HEK293T (cell line): ENCODE measurements at regions not wholly inside any gene's neighbourhood (a gene's known extent, or its start where the extent isn't known, plus 50 kb on each side); places are given as distances from the start of the nearest gene placed in this dataset.

ENCODE experiments used
- CTCF ChIA-PET: fragments of 350-600 bp; formaldehyde crosslinking; extraction: SDS; loops from one replicate; lab custom pipeline; 2021; ENCODE audit warnings: antibody characterized with exemption, inconsistent platforms; lab: Yijun Ruan, JAX
- POLR2A ChIA-PET: fragments of 350-600 bp; formaldehyde crosslinking; extraction: SDS; loops from one replicate; lab custom pipeline; 2020; ENCODE audit warnings: antibody characterized with exemption, inconsistent platforms; lab: Yijun Ruan, JAX
- DNase-seq: peaks from one replicate; pipeline ENCODE4 v3.0.0; 2012; ENCODE audit warnings: mixed read lengths; ENCODE audit errors: extremely low spot score
- ARNT ChIP-seq: fragments of 450-650 bp; IDR thresholded peaks from 2 replicates; pipeline ENCODE4 v1.6.1; 2017; ENCODE audit warnings: mild to moderate bottlenecking
- BHLHE40 ChIP-seq: fragments of 450-650 bp; IDR thresholded peaks from 2 replicates; pipeline ENCODE4 v1.6.1; 2016; ENCODE audit warnings: mild to moderate bottlenecking, moderate library complexity, borderline replicate concordance
- CTBP1 ChIP-seq: fragments of 450-650 bp; IDR thresholded peaks from 2 replicates; pipeline ENCODE4 v1.6.1; 2016; ENCODE audit warnings: borderline replicate concordance
- ELF4 ChIP-seq: fragments of 450-650 bp; IDR thresholded peaks from 2 replicates; pipeline ENCODE4 v1.6.1; 2017; ENCODE audit warnings: antibody characterized with exemption
- FOXA1 ChIP-seq: fragments of 450-650 bp; IDR thresholded peaks from 2 replicates; pipeline ENCODE4 v1.6.1; 2016; ENCODE audit warnings: mild to moderate bottlenecking
- FOXK2 ChIP-seq: fragments of 450-650 bp; IDR thresholded peaks from 2 replicates; pipeline ENCODE4 v1.6.1; 2016; ENCODE audit warnings: mild to moderate bottlenecking
- FOXM1 ChIP-seq: fragments of 450-650 bp; IDR thresholded peaks from 2 replicates; pipeline ENCODE4 v1.6.1; 2017; ENCODE audit warnings: mild to moderate bottlenecking, borderline replicate concordance
- HDGF ChIP-seq: fragments of 450-650 bp; IDR thresholded peaks from 2 replicates; pipeline ENCODE4 v1.6.1; 2017; ENCODE audit warnings: antibody characterized with exemption, borderline replicate concordance
- L3MBTL2 ChIP-seq: fragments of 450-650 bp; conservative IDR thresholded peaks from 2 replicates; pipeline ENCODE4 v1.6.1; 2016; ENCODE audit warnings: mild to moderate bottlenecking
- LEF1 ChIP-seq: fragments of 450-650 bp; IDR thresholded peaks from 2 replicates; pipeline ENCODE4 v1.6.1; 2017; ENCODE audit warnings: mild to moderate bottlenecking, borderline replicate concordance
- NFRKB ChIP-seq: fragments of 450-650 bp; IDR thresholded peaks from 2 replicates; pipeline ENCODE4 v1.6.1; 2016; ENCODE audit warnings: mild to moderate bottlenecking, moderate library complexity
- SP1 ChIP-seq: fragments of 450-650 bp; IDR thresholded peaks from 2 replicates; pipeline ENCODE4 v1.6.1; 2017
- SUZ12 ChIP-seq: fragments of 450-650 bp; IDR thresholded peaks from 2 replicates; pipeline ENCODE4 v1.6.1; 2016; ENCODE audit warnings: mild to moderate bottlenecking
- TARDBP ChIP-seq: fragments of 450-650 bp; IDR thresholded peaks from 2 replicates; pipeline ENCODE4 v1.6.1; 2016
- ZNF384 ChIP-seq: fragments of 450-650 bp; IDR thresholded peaks from 2 replicates; pipeline ENCODE4 v1.6.1; 2016
- TF ChIP-seq, protein P1 (sequence below): fragments of 450-650 bp; IDR thresholded peaks from 2 replicates; pipeline ENCODE4 v1.6.1; 2016

DNA sequence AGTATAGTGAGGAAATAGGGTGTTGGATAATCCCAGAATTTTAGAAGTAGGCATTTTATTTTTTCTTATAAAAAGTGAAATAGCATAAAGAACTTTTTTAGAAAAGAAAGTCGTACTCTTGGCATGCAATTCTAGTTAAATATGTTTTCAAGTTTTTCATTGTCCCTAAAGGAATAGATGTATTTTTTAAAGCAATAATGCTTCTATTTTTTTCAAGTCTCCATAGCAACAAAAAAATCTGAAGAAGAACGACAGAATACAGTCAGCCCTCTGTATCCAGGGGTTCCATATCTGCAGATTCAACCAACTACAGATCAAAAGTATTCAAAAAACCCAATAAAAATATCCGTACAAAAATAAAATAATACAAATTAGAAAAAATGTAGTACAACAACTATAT lies 538.2 kb downstream of the GLUD2 start:
- POLR2A ChIA-PET, result no interaction called here
- TF ChIP-seq L3MBTL2, result no peak
- TF ChIP-seq ELF4, result no peak
- no peak for TF ChIP-seq NFRKB
- no peak for TF ChIP-seq HDGF
- TF ChIP-seq SP1, result no peak
- no peak for TF ChIP-seq ARNT
- TF ChIP-seq LEF1, result no peak
- no peak for TF ChIP-seq SUZ12
- no peak for TF ChIP-seq BHLHE40
- no peak for TF ChIP-seq ZNF384
- DNase-seq, result no peak
- CTCF ChIA-PET, result no interaction called here

DNA sequence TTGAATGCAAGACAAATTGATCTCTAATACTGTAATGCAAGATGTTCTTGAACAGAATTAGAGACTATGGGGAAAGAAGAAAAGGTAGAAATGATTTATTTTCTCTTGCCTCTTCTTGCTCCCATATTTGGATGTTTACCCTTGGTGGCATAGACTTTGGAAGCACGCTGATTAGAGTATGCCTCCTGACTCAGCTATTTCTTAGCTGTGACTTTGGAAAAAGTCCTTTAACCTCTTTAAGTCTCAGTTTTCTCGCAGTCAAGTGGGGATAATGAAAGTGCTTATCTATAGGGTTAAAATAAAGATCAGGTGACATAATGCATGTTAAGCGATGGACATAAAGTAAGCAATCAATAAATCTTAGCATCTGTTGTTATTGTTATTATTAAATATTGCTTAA lies 545.5 kb downstream of the GLUD2 start:
- ChIA-PET POLR2A (no interaction called here), CTCF (no interaction called here)
- TF ChIP-seq SP1 (no peak), NFRKB (no peak)
- DNase-seq, result no peak

DNA sequence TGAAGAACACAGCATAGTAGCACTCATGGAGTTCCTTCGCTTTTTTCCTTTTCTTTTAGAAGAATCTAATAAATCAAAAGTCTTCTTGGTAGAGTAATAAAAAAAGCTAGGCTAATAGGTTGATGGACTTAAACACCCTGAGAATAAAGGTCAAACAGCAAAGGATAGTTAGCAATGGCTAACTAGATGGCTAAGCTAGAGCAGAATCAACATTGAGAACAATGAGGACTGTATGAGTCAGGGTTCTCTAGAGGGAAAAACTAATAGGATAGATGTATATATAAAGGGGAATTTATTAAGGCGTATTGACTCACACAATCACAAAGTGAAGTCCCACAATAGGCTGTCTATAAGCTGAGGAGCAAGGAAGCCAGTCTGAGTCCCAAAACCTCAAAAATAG lies 550.9 kb downstream of the GLUD2 start:
- CTCF ChIA-PET, result no interaction called here
- TF ChIP-seq HDGF (no peak), LEF1 (no peak), FOXK2 (no peak), L3MBTL2 (no peak), SUZ12 (no peak), CTBP1 (no peak), ARNT (no peak), ZNF384 (no peak), NFRKB (no peak), SP1 (no peak)
- TF ChIP-seq, protein P1, sequence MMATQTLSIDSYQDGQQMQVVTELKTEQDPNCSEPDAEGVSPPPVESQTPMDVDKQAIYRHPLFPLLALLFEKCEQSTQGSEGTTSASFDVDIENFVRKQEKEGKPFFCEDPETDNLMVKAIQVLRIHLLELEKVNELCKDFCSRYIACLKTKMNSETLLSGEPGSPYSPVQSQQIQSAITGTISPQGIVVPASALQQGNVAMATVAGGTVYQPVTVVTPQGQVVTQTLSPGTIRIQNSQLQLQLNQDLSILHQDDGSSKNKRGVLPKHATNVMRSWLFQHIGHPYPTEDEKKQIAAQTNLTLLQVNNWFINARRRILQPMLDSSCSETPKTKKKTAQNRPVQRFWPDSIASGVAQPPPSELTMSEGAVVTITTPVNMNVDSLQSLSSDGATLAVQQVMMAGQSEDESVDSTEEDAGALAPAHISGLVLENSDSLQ, result no peak
- POLR2A ChIA-PET, result no interaction called here
- DNase-seq, result no peak

- TF ChIP-seq NFRKB (no peak), LEF1 (no peak)
- ChIA-PET POLR2A (no interaction called here), CTCF (no interaction called here)
- DNase-seq, result no peak
These were observed 587.7 kb downstream of the GLUD2 start for GRCh38 chrX:121635141-121635540.

GRCh38 chrX:121639781-121640180 lies 592.4 kb downstream of the GLUD2 start:
- CTCF ChIA-PET, result no interaction called here
- POLR2A ChIA-PET, result no interaction called here
- no peak for DNase-seq
- TF ChIP-seq L3MBTL2 (no peak), FOXA1 (no peak), ELF4 (no peak), NFRKB (no peak), TARDBP (no peak), ARNT (no peak), LEF1 (no peak)
- TF ChIP-seq, protein P1, result no peak

GRCh38 chrX:121641560-121641959 lies 594.1 kb downstream of the GLUD2 start:
- ChIA-PET CTCF (no interaction called here), POLR2A (no interaction called here)
- TF ChIP-seq SUZ12, result no peak
- no peak for TF ChIP-seq NFRKB
- no peak for TF ChIP-seq L3MBTL2
- no peak for TF ChIP-seq TARDBP
- TF ChIP-seq ARNT, result no peak
- no peak for TF ChIP-seq ZNF384
- no peak for TF ChIP-seq ELF4
- TF ChIP-seq CTBP1, result no peak
- TF ChIP-seq HDGF, result no peak
- no peak for TF ChIP-seq BHLHE40
- TF ChIP-seq FOXM1, result no peak
- TF ChIP-seq SP1, result no peak
- no peak for TF ChIP-seq FOXA1
- TF ChIP-seq, protein P1, result no peak
- TF ChIP-seq LEF1, result no peak
- no peak for DNase-seq

DNA sequence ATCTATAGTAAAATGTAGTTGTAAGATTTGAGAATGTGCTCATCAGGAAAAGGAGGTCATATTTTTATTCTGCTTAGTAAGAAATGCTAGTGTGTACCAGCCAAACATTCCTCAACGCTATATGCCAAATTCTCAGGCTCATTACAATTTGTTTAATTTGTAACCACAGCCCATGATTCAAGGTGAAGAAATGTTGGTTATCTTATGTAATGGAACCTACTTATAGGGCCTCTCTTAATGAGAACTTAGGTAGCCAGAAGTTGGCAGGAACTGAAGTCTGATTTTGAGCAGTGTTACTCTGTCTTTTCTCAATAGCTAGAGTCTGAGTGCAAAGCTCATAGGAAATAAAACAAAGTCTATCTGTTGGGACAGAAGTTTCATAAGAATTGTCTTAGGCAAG lies 595.0 kb downstream of the GLUD2 start:
- no peak for TF ChIP-seq HDGF
- no peak for TF ChIP-seq LEF1
- no peak for TF ChIP-seq ZNF384
- no peak for TF ChIP-seq FOXA1
- no peak for TF ChIP-seq FOXK2
- POLR2A ChIA-PET, result no interaction called here
- CTCF ChIA-PET, result no interaction called here
- DNase-seq, result no peak
